HG02610 (cell line): ENCODE measurements at regions not wholly inside any gene's neighbourhood (a gene's known extent, or its start where the extent isn't known, plus 50 kb on each side); places are given as distances from the start of the nearest gene placed in this dataset.

Source experiments
- ATAC-seq: cut with Tn5 transposase; IDR thresholded peaks from one replicate; pipeline ENCODE4 v1.9.1; 2021; ENCODE audit warnings: mild to moderate bottlenecking, moderate library complexity; ENCODE audit not compliant: unreplicated experiment

DNA sequence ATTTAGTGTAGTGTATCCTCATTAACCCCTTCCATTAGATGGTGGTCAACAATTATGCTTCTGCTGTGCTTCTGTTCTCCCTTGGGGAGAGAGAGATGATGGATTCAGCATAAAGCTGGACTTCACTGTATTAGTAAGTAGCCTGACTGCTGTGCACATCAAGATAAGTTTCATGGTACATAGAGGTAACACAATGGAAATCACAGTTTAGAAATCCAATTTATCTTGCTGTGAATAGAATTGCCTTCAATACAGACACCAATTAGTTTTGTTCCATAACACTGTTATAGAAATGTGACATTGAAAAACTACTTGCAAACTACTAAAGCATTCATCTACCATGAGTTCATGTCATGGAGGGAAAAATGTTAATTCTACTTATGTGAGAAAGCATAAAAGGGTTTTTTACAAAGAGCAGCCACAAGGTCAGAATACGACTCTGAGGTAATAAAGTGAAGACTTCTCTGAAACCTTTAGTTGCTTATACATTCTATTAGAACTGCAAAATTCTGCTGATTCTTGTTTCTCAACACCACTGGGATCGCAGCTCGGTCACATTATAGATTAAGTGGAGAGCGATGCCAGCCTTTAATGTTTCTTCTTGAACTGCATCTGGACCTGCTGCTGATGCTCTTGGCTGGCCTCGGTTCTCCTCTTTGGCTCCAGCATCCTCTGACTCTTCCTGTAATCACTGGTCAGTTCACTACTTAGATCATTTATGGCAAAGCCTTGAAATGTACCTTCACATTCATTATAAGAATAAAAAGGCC is 190.8 kb downstream of the ATP23 start:
- ATAC-seq: no peak

DNA sequence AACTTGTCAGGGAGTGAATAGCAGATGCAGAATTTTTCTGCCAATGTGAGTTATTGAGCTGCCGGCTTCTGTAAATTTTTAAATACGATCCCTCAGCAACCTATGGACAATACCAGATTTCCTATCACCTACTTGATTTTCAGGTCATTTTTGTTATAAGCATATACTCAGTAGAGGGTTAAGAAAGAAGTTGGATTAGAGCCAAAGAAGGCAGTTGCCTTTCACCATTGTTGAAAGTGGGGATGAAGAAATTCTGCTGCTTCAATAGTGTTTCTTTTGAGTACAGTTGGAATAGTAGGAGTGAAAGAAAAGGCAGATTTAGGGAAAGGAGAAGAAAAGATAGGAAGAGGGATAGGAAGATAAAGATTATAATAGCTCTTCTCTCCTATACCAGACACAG is 197.1 kb downstream of the ATP23 start:
- no peak for ATAC-seq

DNA sequence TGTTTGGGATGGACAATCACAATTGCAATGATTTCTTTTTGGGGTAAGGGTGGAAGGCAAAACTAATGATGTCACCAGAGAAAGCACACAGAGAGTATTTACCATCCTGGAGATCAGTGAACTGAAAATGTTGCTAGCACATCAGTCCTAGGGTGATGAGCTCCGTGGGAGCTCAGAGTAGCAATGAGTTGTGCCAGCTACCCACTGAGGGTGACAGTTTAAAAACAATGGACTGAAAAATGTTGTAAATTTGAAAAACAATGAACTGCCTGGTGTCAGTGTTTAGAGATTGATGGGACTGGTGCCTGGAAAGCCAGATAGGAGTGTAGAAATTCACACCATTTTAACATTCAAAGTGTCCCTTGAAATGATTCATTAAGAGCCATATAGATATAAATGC is 198.5 kb downstream of the ATP23 start:
- no peak for ATAC-seq

DNA sequence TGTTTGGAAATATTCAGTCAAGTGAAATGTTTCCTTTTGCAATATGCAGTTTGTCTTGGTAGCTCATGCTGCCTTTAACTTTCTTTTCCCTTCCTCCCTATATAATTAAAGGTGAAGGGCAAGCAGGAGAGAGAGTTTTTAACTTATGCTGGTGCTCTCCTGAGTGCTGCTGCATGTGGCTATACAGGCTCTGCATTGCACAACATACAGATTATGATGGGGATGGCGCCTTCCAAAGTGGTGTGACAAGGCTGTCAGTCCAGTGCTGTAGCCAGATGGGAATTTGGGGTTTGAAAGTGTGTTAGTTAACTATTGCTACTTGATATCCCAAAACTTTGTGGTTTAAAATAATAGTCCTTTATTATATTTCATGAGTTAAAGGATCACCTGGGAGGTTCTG is 199.0 kb downstream of the ATP23 start:
- no peak for ATAC-seq

DNA sequence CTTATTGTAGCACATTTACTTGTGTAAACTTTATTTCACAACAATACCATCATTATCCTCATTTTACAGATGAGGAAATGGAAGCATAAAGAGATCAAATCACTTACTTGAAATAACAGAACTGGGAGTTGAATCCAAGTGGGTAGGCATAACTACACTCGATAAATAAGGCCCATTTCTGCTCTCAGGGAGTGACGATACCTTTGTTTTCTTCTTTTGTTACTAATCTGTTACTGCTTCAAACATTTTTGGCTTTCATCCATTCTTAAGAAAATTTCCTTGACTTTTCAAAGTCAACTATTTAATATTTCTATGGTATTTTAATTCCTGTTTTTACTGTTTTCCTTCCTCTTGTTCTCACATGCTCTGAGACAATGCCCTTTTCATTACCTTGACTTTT is 201.6 kb downstream of the ATP23 start:
- ATAC-seq: no peak

DNA sequence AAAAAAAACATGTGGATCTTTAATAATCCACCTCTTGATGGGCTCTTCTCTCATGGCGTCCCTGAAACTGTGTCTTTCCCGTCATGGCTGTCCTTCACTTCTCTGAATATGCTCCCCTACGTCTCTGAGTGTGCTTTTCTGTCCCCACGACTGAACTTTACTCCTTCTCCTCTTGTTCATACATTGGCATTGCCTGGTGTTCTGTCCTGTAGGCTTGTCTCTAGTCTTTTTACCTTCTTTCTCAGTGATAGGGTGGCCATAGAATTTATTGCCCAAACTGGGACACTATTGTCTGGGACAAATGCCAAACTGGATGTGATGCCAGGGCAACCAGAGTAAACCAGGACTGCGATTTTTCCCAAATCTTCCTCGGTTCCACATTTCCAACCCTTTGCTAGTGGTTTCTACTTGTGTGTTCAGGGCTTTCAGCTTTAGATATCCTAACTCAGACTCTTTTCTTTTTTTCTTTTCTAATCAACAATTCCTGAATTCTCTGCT is 202.2 kb downstream of the ATP23 start:
- no peak for ATAC-seq

DNA sequence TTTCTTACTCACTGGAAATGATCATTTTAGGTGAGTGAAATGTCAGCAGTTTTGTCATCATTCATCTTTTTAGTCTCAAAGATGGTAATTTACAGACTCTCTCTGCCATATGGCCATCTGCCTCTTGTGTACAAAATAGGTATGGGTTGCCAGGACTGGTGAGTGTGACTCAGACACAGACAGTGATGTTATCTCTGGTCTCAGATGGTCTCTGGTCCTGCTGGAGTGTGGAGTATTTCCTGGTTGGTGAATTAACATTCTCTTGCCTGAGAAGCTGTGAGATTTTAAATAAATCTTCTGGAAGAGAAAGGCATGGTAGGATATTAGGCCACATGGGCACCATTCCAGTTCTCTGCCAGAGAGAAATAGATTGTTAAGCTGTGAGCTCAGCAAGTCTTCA is 207.0 kb downstream of the ATP23 start:
- no peak for ATAC-seq

DNA sequence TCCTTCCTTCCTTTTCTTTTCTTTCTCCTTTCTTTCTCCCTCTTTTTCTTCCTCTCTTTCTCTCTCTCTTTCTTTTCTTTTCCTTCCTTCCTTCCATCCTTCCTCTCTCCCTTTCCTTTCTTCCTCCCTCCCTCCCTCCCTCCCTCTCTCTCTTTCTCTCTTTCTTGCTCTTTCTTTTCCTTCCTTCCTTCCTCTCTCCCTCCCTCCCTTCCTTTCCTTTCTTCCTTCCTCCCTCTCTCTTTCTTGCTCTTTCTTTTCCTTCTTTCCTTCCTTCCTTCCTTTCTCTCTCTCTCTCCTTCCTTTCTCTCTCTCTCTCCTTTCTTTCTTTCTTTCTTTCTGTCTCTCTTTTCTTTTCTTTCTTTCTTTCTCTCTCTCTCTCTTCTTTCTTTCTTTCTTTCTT is 207.6 kb downstream of the ATP23 start:
- ATAC-seq: no peak

DNA sequence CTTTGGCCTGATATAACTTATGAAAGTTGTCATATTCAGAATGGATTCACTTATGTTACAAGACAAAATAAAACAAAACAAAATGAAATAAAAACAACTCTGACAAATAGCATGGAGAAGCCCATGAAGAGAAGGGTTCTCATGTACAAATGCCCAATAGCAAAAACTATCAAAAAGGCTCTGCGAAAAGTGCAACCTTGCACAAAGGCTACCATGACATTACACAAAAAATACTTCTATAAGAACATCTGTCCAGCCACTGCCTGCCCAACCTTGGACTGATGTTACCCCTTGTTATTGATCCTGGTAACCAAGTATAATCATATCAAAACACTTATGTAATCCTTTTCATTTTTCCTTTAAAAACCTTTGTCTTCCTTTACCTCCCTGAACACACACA is 213.0 kb downstream of the ATP23 start:
- ATAC-seq: no peak

DNA sequence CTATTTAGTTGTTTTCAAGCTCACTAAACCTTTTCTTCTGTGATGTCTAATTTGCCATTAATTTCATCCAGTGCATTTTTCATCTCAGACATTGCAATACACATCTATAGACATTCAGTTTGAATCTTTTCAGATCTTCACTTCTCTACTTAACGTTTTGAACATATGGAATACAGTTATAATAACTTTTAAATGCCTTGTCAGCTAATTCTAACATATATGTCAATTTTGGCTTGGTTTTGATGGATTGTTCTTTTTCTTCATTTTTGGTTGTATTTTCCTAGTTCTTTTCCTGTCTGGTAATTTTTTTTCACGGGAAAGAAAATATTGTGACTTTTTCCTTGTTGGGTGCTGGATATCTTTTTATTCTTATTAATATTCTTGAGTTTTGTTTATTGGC is 215.3 kb downstream of the ATP23 start:
- no peak for ATAC-seq

DNA sequence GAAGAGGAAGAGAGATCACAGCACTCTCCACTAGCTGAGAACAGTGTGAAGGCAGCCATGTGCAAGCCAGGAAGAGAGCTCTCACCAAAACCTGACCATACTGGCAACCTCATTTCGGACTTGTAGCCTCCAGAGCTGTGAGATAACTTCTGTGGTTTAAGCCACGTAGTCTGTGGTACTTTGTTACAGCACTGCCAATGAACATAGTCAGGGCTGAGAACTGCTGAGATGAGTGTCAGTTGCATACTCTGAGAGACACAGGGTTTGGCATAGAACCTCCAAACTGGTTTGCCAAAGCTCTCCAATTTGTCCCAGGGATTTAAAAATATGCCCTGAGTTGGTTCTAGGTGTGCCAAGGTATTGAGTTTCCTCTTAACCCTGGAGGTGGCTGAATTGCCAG is 218.6 kb downstream of the ATP23 start:
- no peak for ATAC-seq

DNA sequence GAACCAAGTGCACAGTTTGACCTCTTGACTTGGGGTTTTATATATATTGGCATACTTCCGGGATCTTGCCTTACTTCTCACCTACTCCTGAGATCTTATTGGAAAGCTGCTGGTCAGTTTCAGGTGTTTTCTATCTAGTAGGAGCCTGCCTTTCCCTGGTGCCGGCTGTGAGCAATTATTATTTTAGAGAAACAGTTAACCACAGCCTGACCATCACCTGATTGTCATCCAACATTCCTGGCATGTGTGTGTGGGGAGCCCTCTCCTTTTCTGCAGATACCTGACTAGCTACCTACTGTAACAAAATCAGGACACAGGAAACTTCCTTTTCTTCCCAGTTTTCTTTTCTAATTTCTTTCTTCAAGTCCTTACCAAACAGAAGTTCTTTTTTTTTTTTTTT is 220.4 kb downstream of the ATP23 start:
- ATAC-seq: no peak

DNA sequence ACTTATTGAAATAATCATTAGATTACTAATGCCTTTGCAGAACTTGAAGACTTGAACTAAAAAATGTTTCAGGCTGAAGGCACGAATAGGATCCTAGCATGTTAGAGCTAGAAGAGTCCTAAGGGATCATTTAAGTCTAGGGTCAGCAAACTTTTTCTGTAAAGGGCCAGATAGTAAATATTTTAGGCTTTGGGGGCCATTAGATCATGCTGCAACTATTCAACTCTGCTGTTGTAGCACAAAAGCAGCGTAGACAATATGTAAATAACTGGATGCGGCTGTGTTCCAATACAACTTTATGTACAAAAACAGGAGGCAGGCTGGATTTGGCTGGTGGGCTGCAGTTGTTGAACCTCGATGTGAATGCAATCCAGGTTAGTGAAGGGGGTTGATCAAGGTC is 221.7 kb downstream of the ATP23 start:
- no peak for ATAC-seq

DNA sequence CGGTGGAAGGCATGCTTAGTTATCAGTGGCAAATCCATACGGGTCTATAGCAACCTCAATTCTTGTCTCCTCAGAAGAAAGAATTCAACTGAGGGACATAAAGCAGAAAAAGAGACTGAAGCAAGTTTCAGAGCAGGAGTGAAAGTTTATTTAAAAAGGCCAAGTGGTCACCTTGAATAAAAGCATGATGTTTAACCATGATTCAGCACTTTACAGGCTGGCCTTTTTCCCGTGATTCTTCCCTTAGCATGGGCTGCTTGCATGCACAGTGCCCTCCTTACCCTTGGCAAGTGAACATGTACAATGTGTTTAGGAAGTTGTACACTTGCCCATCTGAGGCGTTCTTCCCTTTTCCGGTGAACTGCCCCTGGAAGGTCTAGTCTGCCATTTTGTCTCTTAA is 225.3 kb downstream of the ATP23 start:
- no peak for ATAC-seq

DNA sequence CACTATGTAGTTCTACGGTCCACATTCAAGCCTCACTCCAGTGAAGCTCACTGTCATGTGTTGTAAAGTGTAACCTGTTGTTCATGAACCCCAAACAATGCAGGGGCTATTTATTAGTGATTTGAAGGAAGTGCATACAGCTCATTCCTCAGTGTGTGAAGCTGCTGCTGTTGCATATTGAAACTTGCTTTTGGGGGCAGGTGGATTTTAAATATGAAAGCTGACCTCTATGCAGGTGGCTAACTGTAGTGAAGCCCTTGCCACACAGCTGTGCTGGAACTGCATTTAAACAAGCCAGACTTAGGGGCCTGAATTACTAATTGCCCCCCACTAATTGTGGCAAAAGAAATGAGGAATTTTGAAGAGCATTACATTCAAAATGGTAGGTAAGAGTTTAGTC is 226.3 kb downstream of the ATP23 start:
- ATAC-seq: no peak

DNA sequence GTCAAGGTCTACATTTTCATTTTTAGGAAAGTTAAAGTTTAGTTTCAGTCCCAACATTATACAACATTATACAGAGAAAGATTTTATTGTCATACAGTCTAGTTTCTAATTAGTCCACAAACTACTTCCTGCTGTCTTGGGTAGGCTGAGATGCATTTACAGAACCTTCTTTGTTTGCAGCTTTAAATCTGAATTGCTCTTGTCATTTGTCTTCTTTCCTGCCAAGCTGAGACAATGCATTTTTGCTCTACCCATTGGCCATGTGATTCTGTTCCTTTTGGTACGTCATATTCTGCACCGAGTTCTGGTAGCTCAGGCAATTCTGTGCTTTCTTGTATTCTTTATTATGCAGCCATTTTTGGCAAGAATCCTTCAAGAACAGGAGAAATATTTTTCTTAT is 228.5 kb downstream of the ATP23 start:
- no peak for ATAC-seq

DNA sequence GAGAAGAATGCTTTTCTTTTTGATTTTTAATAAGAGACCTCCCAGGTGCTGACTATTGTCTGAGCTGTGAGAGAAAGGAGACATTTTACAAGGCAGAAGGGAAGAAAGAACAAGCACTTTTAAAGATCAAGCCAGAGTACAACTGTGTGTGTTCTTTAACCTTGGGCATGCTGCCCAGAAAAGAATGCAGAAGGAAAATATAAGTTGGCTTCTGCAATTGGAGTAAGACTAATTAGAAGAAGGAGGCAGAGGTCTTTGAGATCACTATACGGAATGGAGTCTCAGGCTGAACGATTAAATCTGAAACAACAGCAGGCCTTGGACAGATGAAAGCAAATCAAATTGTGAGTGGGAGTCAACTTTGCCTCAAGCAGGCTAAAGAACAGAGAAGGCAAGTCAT is 230.5 kb downstream of the ATP23 start:
- ATAC-seq: no peak

DNA sequence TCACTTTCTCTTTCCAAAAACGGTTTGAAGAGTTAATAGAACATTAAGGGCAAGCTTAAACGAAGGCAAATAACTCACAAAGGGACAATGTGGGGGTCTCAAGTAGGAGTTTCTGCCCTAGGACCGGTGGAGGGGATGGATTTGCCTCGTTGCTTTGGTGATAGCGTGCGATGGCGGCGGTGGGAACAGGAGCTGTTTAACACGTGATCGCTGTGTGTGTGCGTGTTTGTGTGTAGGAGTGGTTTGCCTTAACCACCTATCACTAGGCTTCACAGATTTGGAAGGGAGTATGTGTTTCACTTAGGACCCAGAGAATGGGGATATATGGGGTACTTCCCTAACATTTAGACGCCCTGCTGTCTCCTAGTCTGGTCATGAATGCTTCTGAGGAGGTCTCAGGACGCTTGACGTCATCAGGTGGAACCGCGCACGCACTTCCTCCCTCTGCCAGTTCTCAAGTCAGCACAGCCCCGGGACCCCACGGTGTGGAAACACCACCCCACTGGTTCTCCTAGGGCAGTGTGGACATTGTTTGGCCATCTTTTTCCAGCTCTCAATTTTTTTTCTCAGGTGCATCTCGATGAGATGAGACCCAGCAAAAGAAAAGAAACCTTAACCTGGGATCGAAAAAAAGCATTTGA is 231.2 kb downstream of the ATP23 start:
- no peak for ATAC-seq

DNA sequence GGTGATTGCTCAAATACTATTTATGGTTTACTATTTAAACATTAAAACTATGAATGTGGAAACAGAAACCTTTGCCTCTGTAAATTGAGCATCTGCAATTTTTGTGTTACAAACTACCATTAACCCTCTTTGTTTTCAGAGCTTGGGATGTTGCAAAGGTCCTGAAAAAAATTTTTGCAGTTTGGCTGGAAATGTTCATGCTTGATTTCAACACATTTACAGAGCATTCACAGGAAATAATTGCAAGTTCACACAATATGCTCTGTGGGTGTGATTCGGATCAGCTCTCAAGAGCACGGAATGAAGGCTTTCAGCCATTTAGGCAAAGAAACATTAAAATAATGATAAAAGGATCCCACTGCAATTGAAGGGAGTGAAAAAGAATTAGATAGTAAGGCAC is 232.9 kb downstream of the ATP23 start:
- ATAC-seq: no peak

DNA sequence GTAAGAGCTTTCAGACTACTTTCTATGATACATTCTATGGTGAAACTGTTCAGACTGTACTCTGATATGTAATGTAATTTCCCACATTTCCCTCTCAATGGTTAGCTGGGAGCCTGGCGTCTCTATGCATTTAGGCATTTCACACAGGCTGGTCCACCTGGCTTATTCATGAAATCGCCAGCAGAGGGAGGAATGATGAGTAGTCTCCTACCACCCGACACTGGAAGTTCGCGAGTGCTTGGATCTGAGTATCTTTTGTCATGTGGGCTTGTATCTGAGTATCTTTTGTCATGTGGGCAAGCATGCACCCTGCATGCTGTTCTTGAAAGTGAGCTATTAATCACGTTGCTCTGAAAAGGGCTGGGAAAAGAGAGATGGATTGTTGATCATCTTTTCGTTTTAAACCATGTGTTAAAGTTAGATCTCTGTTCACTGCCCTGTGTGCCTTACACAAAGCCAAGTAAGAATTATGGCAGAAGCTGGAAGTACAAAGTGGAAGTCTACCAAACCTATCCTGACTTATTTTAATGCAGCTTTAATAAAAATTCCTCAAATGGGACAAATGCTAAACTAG is 235.0 kb downstream of the ATP23 start:
- ATAC-seq: no peak

DNA sequence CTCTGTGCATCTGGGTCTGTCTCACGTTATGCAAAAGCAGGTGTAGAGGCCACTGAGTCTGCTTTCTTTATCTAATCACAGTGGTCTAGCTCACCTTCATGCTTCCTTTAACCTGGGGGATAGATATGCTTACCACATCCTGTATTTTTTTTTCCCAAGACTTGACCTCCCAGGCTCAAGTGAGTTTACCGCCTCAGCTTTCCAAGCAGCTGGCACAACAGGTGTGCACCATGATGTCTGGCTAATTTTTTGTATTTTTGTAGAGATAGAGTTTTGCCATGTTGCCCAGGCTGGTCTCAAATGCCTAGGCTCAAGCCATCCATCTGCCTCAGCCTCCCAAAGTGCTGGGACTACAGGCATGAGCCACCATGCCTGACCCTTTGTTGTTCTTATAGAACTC is 236.0 kb downstream of the ATP23 start:
- ATAC-seq: no peak

DNA sequence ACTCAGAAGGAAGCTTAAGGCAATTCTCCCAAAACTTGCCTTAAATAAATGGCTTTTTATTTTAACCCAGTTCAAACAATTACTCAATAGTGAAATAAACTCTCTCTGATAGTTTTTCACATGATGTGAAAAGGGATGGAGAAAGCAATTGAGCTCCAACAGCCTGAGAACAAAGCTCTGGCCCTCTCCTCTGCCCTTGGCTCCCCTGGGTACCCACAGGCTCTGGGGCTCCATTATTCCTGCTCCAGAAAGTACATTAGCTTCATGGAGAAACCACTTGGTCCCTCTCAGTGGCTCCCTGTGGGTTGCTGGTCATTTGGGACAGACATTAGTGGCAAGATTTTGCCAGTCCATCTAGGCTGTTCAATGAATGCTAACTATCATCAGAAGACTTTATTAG is 242.8 kb downstream of the ATP23 start:
- no peak for ATAC-seq
